ENCODE measurements at regions not wholly inside any gene's neighbourhood (a gene's known extent, or its start where the extent isn't known, plus 50 kb on each side); places are given as distances from the start of the nearest gene placed in this dataset.

GRCh38 chr18:56165601-56166355 is 472.6 kb downstream of the TXNL1 start:
- WGBS, result 92% methylated on average over 5 of the region's 5 CpGs
- H3K4me3 ChIP-seq, result no peak overlapping the region
- H3K27ac ChIP-seq (replicated peaks in 1 of 4), result peak overlapping the region in 1 of 4 donors; percentile 85
- no peak for DNase-seq (ENCODE audit: extremely low spot score)
- peaks cover 22 to 56% (median 52%) of the 10 kb centered on the region in 4 donors for H3K4me1 ChIP-seq
- intact Hi-C loops (cut with DNase I), result no loop called here
- no peak for TF ChIP-seq POLR2AphosphoS5 (IDR thresholded peaks at IDR 0.05)
- H3K27me3 ChIP-seq, result no peaks in the 10 kb centered on the region
- no peaks in the 10 kb centered on the region for H3K9me3 ChIP-seq
- H3K36me3 ChIP-seq, result no peaks in the 10 kb centered on the region

- H3K27me3 ChIP-seq, result no peaks in the 10 kb centered on the region
- H3K9me3 ChIP-seq, result no peaks in the 10 kb centered on the region
- TF ChIP-seq POLR2A (IDR thresholded peaks at IDR 0.05; ENCODE audit: low read depth) (no peak), POLR2AphosphoS5 (IDR thresholded peaks at IDR 0.05) (no peak), EP300 (IDR thresholded peaks at IDR 0.05) (no peak)
- TF ChIP-seq, protein P1, sequence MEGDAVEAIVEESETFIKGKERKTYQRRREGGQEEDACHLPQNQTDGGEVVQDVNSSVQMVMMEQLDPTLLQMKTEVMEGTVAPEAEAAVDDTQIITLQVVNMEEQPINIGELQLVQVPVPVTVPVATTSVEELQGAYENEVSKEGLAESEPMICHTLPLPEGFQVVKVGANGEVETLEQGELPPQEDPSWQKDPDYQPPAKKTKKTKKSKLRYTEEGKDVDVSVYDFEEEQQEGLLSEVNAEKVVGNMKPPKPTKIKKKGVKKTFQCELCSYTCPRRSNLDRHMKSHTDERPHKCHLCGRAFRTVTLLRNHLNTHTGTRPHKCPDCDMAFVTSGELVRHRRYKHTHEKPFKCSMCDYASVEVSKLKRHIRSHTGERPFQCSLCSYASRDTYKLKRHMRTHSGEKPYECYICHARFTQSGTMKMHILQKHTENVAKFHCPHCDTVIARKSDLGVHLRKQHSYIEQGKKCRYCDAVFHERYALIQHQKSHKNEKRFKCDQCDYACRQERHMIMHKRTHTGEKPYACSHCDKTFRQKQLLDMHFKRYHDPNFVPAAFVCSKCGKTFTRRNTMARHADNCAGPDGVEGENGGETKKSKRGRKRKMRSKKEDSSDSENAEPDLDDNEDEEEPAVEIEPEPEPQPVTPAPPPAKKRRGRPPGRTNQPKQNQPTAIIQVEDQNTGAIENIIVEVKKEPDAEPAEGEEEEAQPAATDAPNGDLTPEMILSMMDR (IDR thresholded peaks at IDR 0.05), result no peak
- intact Hi-C loops (cut with DNase I), result no loop called here
- no peak for DNase-seq (ENCODE audit: extremely low spot score)
- H3K4me1 ChIP-seq, result peaks cover 14 to 42% (median 36%) of the 10 kb centered on the region in 4 donors
- H3K36me3 ChIP-seq, result no peaks in the 10 kb centered on the region
- 38% methylated on average over 5 of the region's 5 CpGs for WGBS
- no peak overlapping the region for H3K4me3 ChIP-seq
- peak overlapping the region; percentile 16 to 69 (median 48) for H3K27ac ChIP-seq (replicated peaks in 1 of 4)
These were observed 475.8 kb downstream of the TXNL1 start for GRCh38 chr18:56162311-56163265.

DNA sequence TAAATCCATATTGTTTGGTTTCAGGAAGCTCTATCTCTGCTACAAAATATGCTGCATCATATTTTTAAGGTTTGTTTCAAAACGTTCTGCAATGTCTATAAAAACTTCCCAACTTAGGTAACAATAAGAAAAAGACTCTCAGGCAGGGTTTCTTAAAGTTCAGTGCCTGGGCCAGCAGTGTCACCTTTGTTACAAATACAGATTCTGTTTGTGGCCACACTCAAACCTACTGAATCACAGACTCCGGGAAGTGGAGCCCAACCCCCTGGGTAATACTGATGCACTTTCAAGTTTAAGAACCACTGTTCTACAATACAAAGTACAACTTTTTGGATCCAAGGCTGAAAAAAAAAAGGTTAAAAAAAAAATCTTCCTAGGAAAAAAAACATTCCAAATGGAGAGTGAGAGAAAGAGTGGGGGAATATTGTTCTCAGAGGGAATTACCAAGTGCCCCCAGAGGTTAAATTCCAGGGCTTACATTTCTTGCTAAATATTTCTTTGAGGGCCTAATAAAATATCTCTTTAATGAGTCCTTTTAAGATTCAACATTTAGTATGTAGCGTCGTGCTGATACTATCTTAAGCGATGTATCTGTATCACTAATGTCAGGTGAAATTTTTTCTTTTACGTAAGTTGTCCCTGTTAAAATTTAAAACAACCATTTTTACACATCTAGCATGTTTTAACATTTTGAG is 476.7 kb downstream of the TXNL1 start:
- Histone ChIP-seq H3K27ac (replicated peaks in 1 of 4) (peak overlapping the region; percentile 16 to 69 (median 48)), H3K4me1 (peaks cover 14 to 33% (median 28%) of the 10 kb centered on the region in 4 donors), H3K36me3 (no peaks in the 10 kb centered on the region), H3K27me3 (no peaks in the 10 kb centered on the region), H3K9me3 (no peaks in the 10 kb centered on the region), H3K4me3 (no peak overlapping the region)
- TF ChIP-seq EP300 (IDR thresholded peaks at IDR 0.05) (no peak), POLR2A (IDR thresholded peaks at IDR 0.05; ENCODE audit: low read depth) (no peak), POLR2AphosphoS5 (IDR thresholded peaks at IDR 0.05) (no peak)
- TF ChIP-seq, protein P1 (IDR thresholded peaks at IDR 0.05), result no peak
- intact Hi-C loops (cut with DNase I), result no loop called here
- DNase-seq (ENCODE audit: extremely low spot score), result no peak
- 44% methylated on average over 6 of the region's 6 CpGs for WGBS

DNA sequence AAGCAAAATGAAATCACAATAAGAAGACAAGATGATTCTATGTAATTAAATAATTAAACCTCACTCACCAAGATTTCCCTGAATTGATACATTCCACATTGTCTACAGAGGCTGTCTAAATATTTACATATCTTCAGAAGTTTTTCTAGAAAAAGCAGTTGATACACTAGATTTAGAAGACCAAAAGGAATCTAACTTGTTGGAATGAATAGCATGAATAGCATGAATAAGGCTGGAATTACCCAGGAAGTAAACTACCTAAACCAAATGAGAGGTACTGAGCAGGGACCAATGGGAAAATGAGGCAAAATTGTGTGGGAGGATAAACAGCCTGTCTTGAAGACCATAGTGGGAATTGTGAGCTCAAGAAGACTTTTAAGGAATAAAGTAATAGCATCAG is 479.7 kb downstream of the TXNL1 start:
- intact Hi-C loops (cut with DNase I), result no loop called here
- no peak for DNase-seq (ENCODE audit: extremely low spot score)
- Histone ChIP-seq H3K9me3 (no peaks in the 10 kb centered on the region), H3K27me3 (no peaks in the 10 kb centered on the region), H3K27ac (replicated peaks in 1 of 4) (no peak overlapping the region), H3K36me3 (no peaks in the 10 kb centered on the region), H3K4me1 (peaks cover 14 to 27% (median 23%) of the 10 kb centered on the region in 4 donors), H3K4me3 (no peak overlapping the region)
- TF ChIP-seq EP300 (IDR thresholded peaks at IDR 0.05) (no peak), POLR2A (IDR thresholded peaks at IDR 0.05; ENCODE audit: low read depth) (no peak), POLR2AphosphoS5 (IDR thresholded peaks at IDR 0.05) (no peak)
- TF ChIP-seq, protein P1 (IDR thresholded peaks at IDR 0.05), result no peak

- peaks cover 12 to 18% (median 15%) of the 10 kb centered on the region in 4 donors for H3K4me1 ChIP-seq
- no peaks in the 10 kb centered on the region for H3K36me3 ChIP-seq
- DNase-seq (ENCODE audit: extremely low spot score), result no peak
- H3K9me3 ChIP-seq, result no peaks in the 10 kb centered on the region
- H3K4me3 ChIP-seq, result no peak overlapping the region
- no peak overlapping the region for H3K27ac ChIP-seq (replicated peaks in 1 of 4)
- intact Hi-C loops (cut with DNase I), result no loop called here
- no peaks in the 10 kb centered on the region for H3K27me3 ChIP-seq
- TF ChIP-seq, protein P1 (IDR thresholded peaks at IDR 0.05), result no peak
- TF ChIP-seq POLR2A (IDR thresholded peaks at IDR 0.05; ENCODE audit: low read depth) (no peak), EP300 (IDR thresholded peaks at IDR 0.05) (no peak), POLR2AphosphoS5 (IDR thresholded peaks at IDR 0.05) (no peak)
These were observed 480.9 kb downstream of the TXNL1 start for GRCh38 chr18:56157541-56157940.
